BLaER1 (cell line): ENCODE measurements at regions not wholly inside any gene's neighbourhood (a gene's known extent, or its start where the extent isn't known, plus 50 kb on each side); places are given as distances from the start of the nearest gene placed in this dataset.

Experiments
- H3K27ac ChIP-seq: shearing (Covaris generic); formaldehyde crosslinking; 2 replicates; pipeline ENCODE4 v1.8.1; 2022
- H3K27me3 ChIP-seq: shearing (Covaris generic); formaldehyde crosslinking; 2 replicates; pipeline ENCODE4 v1.8.1; 2022
- H3K36me3 ChIP-seq: shearing (Covaris generic); formaldehyde crosslinking; 2 replicates; pipeline ENCODE4 v1.8.1; 2022
- H3K4me1 ChIP-seq: shearing (Covaris generic); formaldehyde crosslinking; 2 replicates; pipeline ENCODE4 v1.8.1; 2022
- H3K4me2 ChIP-seq: shearing (Covaris generic); formaldehyde crosslinking; 2 replicates; pipeline ENCODE4 v1.8.1; 2022
- H3K4me3 ChIP-seq: shearing (Covaris generic); formaldehyde crosslinking; 2 replicates; pipeline ENCODE4 v1.8.1; 2022
- H3K9ac ChIP-seq: shearing (Covaris generic); formaldehyde crosslinking; 2 replicates; pipeline ENCODE4 v1.8.1; 2022
- H3K9me3 ChIP-seq: shearing (Covaris generic); formaldehyde crosslinking; 2 replicates; pipeline ENCODE4 v1.8.1; 2022
- H4K20me1 ChIP-seq: shearing (Covaris generic); formaldehyde crosslinking; 2 replicates; pipeline ENCODE4 v1.8.1; 2022
- Cebpa-rat ChIP-seq: shearing (Covaris generic); IDR thresholded peaks from 2 replicates; pipeline ENCODE4 v1.8.1; 2022

- no peak overlapping the region for H3K27ac ChIP-seq
- no peak for TF ChIP-seq Cebpa-rat
- H3K36me3 ChIP-seq, result no peaks in the 10 kb centered on the region
- H3K4me2 ChIP-seq, result no peak overlapping the region
- no peak overlapping the region for H3K4me3 ChIP-seq
- H3K9ac ChIP-seq, result no peak overlapping the region
- H3K4me1 ChIP-seq, result no peaks in the 10 kb centered on the region
- no peaks in the 10 kb centered on the region for H3K9me3 ChIP-seq
- no peaks in the 10 kb centered on the region for H4K20me1 ChIP-seq
- no peaks in the 10 kb centered on the region for H3K27me3 ChIP-seq
Measured at GRCh38 chr2:175557810-175558377, 376.4 kb upstream of the ATP5MC3 start.

GRCh38 chr2:175553910-175554309, 372.4 kb upstream of the ATP5MC3 start:
- no peaks in the 10 kb centered on the region for H4K20me1 ChIP-seq
- TF ChIP-seq Cebpa-rat, result no peak
- H3K4me2 ChIP-seq, result no peak overlapping the region
- no peaks in the 10 kb centered on the region for H3K36me3 ChIP-seq
- H3K4me1 ChIP-seq, result no peaks in the 10 kb centered on the region; the same call in 1 of the 2 replicates
- H3K9me3 ChIP-seq, result no peaks in the 10 kb centered on the region
- no peak overlapping the region for H3K27ac ChIP-seq
- no peak overlapping the region for H3K4me3 ChIP-seq
- H3K9ac ChIP-seq, result no peak overlapping the region
- no peaks in the 10 kb centered on the region for H3K27me3 ChIP-seq

- Histone ChIP-seq H3K36me3 (no peaks in the 10 kb centered on the region), H3K27ac (no peak overlapping the region), H3K27me3 (no peaks in the 10 kb centered on the region), H3K9me3 (no peaks in the 10 kb centered on the region), H3K4me3 (no peak overlapping the region), H4K20me1 (no peaks in the 10 kb centered on the region), H3K4me1 (no peaks in the 10 kb centered on the region; the same call in 1 of the 2 replicates), H3K9ac (no peak overlapping the region), H3K4me2 (no peak overlapping the region)
- TF ChIP-seq Cebpa-rat, result no peak
Measured at GRCh38 chr2:175552902-175553301, 371.4 kb upstream of the ATP5MC3 start.

- no peaks in the 10 kb centered on the region for H3K27me3 ChIP-seq
- no peak overlapping the region for H3K27ac ChIP-seq
- H3K4me3 ChIP-seq, result no peak overlapping the region
- H3K36me3 ChIP-seq, result no peaks in the 10 kb centered on the region
- no peaks in the 10 kb centered on the region for H4K20me1 ChIP-seq
- TF ChIP-seq Cebpa-rat, result no peak
- H3K4me1 ChIP-seq, result peaks cover 5% of the 10 kb centered on the region
- no peak overlapping the region for H3K9ac ChIP-seq
- H3K9me3 ChIP-seq, result peaks cover 13% of the 10 kb centered on the region; the same call in 1 of the 2 replicates
- no peak overlapping the region for H3K4me2 ChIP-seq
Measured at GRCh38 chr2:175540421-175540820, 358.9 kb upstream of the ATP5MC3 start.

- H3K27me3 ChIP-seq, result no peaks in the 10 kb centered on the region
- H3K27ac ChIP-seq, result no peak overlapping the region
- peaks cover 9% of the 10 kb centered on the region for H3K4me1 ChIP-seq
- H3K4me3 ChIP-seq, result no peak overlapping the region
- no peak overlapping the region for H3K4me2 ChIP-seq
- no peaks in the 10 kb centered on the region for H3K36me3 ChIP-seq
- H3K9ac ChIP-seq, result no peak overlapping the region
- no peak for TF ChIP-seq Cebpa-rat
- no peaks in the 10 kb centered on the region for H4K20me1 ChIP-seq
- peaks cover 10% of the 10 kb centered on the region; the same call in 1 of the 2 replicates for H3K9me3 ChIP-seq
Measured at GRCh38 chr2:175539122-175539521, 357.6 kb upstream of the ATP5MC3 start.

GRCh38 chr2:175536059-175536458, 354.5 kb upstream of the ATP5MC3 start:
- Histone ChIP-seq H3K36me3 (no peaks in the 10 kb centered on the region), H3K4me1 (peaks cover 9% of the 10 kb centered on the region), H3K27ac (no peak overlapping the region), H3K9ac (no peak overlapping the region), H4K20me1 (no peaks in the 10 kb centered on the region), H3K9me3 (peaks cover 1% of the 10 kb centered on the region; the same call in 1 of the 2 replicates), H3K4me3 (no peak overlapping the region), H3K4me2 (0 out of 2 replicates have a peak overlapping the region, but pooled peaks have one; percentile 0), H3K27me3 (no peaks in the 10 kb centered on the region)
- no peak for TF ChIP-seq Cebpa-rat

- no peaks in the 10 kb centered on the region for H3K36me3 ChIP-seq
- no peak overlapping the region for H3K27ac ChIP-seq
- peaks cover 3% of the 10 kb centered on the region; the same call in 1 of the 2 replicates for H3K9me3 ChIP-seq
- no peaks in the 10 kb centered on the region for H4K20me1 ChIP-seq
- H3K27me3 ChIP-seq, result no peaks in the 10 kb centered on the region
- H3K4me1 ChIP-seq, result peaks cover 9% of the 10 kb centered on the region
- no peak for TF ChIP-seq Cebpa-rat
- H3K9ac ChIP-seq, result no peak overlapping the region
- H3K4me2 ChIP-seq, result 0 out of 2 replicates have a peak overlapping the region, but pooled peaks have one; percentile 0
- H3K4me3 ChIP-seq, result no peak overlapping the region
Measured at GRCh38 chr2:175535631-175536030, 354.1 kb upstream of the ATP5MC3 start.

GRCh38 chr2:175525975-175526374, 344.5 kb upstream of the ATP5MC3 start:
- Histone ChIP-seq H3K4me3 (no peak overlapping the region), H3K9me3 (peaks cover under 1% of the 10 kb centered on the region; the same call in 1 of the 2 replicates), H3K9ac (no peak overlapping the region), H4K20me1 (no peaks in the 10 kb centered on the region), H3K4me2 (no peak overlapping the region), H3K36me3 (no peaks in the 10 kb centered on the region), H3K4me1 (no peaks in the 10 kb centered on the region), H3K27me3 (no peaks in the 10 kb centered on the region), H3K27ac (no peak overlapping the region)
- no peak for TF ChIP-seq Cebpa-rat

GRCh38 chr2:175523001-175523400, 341.5 kb upstream of the ATP5MC3 start:
- H3K4me2 ChIP-seq, result no peak overlapping the region
- no peaks in the 10 kb centered on the region for H3K4me1 ChIP-seq
- H3K27me3 ChIP-seq, result no peaks in the 10 kb centered on the region
- H3K27ac ChIP-seq, result no peak overlapping the region
- H3K4me3 ChIP-seq, result no peak overlapping the region
- H3K9me3 ChIP-seq, result no peaks in the 10 kb centered on the region
- TF ChIP-seq Cebpa-rat, result no peak
- no peaks in the 10 kb centered on the region for H3K36me3 ChIP-seq
- H3K9ac ChIP-seq, result no peak overlapping the region
- no peaks in the 10 kb centered on the region for H4K20me1 ChIP-seq

GRCh38 chr2:175518206-175518605, 336.7 kb upstream of the ATP5MC3 start:
- Histone ChIP-seq H3K36me3 (no peaks in the 10 kb centered on the region), H3K4me1 (no peaks in the 10 kb centered on the region), H3K27ac (no peak overlapping the region), H4K20me1 (no peaks in the 10 kb centered on the region), H3K4me2 (no peak overlapping the region), H3K27me3 (no peaks in the 10 kb centered on the region), H3K9me3 (no peaks in the 10 kb centered on the region), H3K4me3 (no peak overlapping the region), H3K9ac (no peak overlapping the region)
- TF ChIP-seq Cebpa-rat, result no peak

GRCh38 chr2:175516555-175516954, 335.0 kb upstream of the ATP5MC3 start:
- TF ChIP-seq Cebpa-rat, result no peak
- Histone ChIP-seq H3K36me3 (no peaks in the 10 kb centered on the region), H3K4me1 (no peaks in the 10 kb centered on the region), H3K4me2 (no peak overlapping the region), H3K4me3 (no peak overlapping the region), H3K9me3 (no peaks in the 10 kb centered on the region), H3K9ac (no peak overlapping the region), H3K27ac (no peak overlapping the region), H3K27me3 (no peaks in the 10 kb centered on the region), H4K20me1 (no peaks in the 10 kb centered on the region)
